PC-3 (cell line): ENCODE measurements at regions not wholly inside any gene's neighbourhood (a gene's known extent, or its start where the extent isn't known, plus 50 kb on each side); places are given as distances from the start of the nearest gene placed in this dataset.

Source experiments
- ATAC-seq: fragments of 200-7000 bp; cut with Tn5 transposase; 2 replicates; pipeline ENCODE4 v1.9.1; 2020; ENCODE audit warnings: mild to moderate bottlenecking, moderate library complexity
- BruUV-seq: library from RNA; stranded (reverse); fragments of 400-500 nt; replicated peaks from 2 replicates; lab custom pipeline; 2021; lab: Mats Ljungman, UMichigan
- CTCF ChIA-PET: fragments of 300-600 bp; sonication (Branson Sonifier 250); formaldehyde crosslinking; loops from one replicate; lab custom pipeline; 2022; ENCODE audit warnings: antibody characterized with exemption; lab: Charles Lee
- POLR2A ChIA-PET: fragments of 300-600 bp; sonication (Branson Sonifier 250); formaldehyde crosslinking; loops from one replicate; lab custom pipeline; 2022; ENCODE audit warnings: antibody characterized with exemption; ENCODE audit not compliant: unreplicated experiment; lab: Charles Lee
- DNase-seq: peaks from one replicate; pipeline ENCODE4 v3.0.0-alpha.2; 2015
- H2AFZ ChIP-seq: fragments of 300-600 bp; sonication (generic); 2 replicates; pipeline ENCODE4 v1.6.0; 2016; ENCODE audit warnings: antibody characterized with exemption, low read length
- H3F3A ChIP-seq: fragments of 300-600 bp; sonication (generic); one replicate; pipeline ENCODE4 v1.6.0; 2017; ENCODE audit warnings: antibody characterized with exemption, low read length, control low read depth, mild to moderate bottlenecking; ENCODE audit not compliant: unreplicated experiment
- H3K27ac ChIP-seq: fragments of 300-600 bp; sonication (generic); 2 replicates; pipeline ENCODE4 v1.5.1; 2016; ENCODE audit warnings: mild to moderate bottlenecking, low read length
- H3K27me3 ChIP-seq: fragments of 300-600 bp; sonication (generic); 2 replicates; pipeline ENCODE4 v1.6.1; 2016; ENCODE audit warnings: low read length, mixed read lengths
- H3K36me3 ChIP-seq: fragments of 300-600 bp; sonication (generic); 2 replicates; pipeline ENCODE4 v1.6.1; 2016; ENCODE audit warnings: low read depth, mixed run types, low read length, mixed read lengths
- H3K4me1 ChIP-seq: fragments of 300-600 bp; sonication (generic); 2 replicates; pipeline ENCODE4 v1.5.1; 2016; ENCODE audit warnings: low read length; ENCODE audit not compliant: insufficient read depth
- H3K4me2 ChIP-seq: fragments of 300-600 bp; sonication (generic); 2 replicates; pipeline ENCODE4 v1.6.0; 2016; ENCODE audit warnings: low read length
- H3K4me3 ChIP-seq: fragments of 300-600 bp; sonication (generic); 2 replicates; pipeline ENCODE4 v1.5.1; 2016; ENCODE audit warnings: mild to moderate bottlenecking, low read length, mixed read lengths
- H3K79me2 ChIP-seq: fragments of 300-600 bp; sonication (generic); 2 replicates; pipeline ENCODE4 v1.6.1; 2017; ENCODE audit warnings: low read length, mixed read lengths
- H3K9ac ChIP-seq: fragments of 300-600 bp; sonication (generic); 2 replicates; pipeline ENCODE4 v1.6.0; 2016; ENCODE audit warnings: mild to moderate bottlenecking, low read length
- H3K9me2 ChIP-seq: fragments of 300-600 bp; sonication (generic); replicated peaks from 2 replicates; pipeline ENCODE4 v1.6.1; 2016; ENCODE audit warnings: mixed run types, low read length, mixed read lengths
- H3K9me3 ChIP-seq: fragments of 300-600 bp; sonication (generic); 2 replicates; pipeline ENCODE4 v1.6.1; 2016; ENCODE audit warnings: low read length, mixed read lengths
- H4K20me1 ChIP-seq: fragments of 300-600 bp; sonication (generic); 2 replicates; pipeline ENCODE4 v1.6.1; 2016; ENCODE audit warnings: low read length, mixed read lengths
- CTCF ChIP-seq: fragments of 300-600 bp; sonication (generic); conservative IDR thresholded peaks from 2 replicates; pipeline ENCODE4 v1.5.1; 2017; ENCODE audit warnings: antibody characterized with exemption, low read depth, mild to moderate bottlenecking, low read length
- EZH2 ChIP-seq: fragments of 300-600 bp; sonication (generic); IDR thresholded peaks from one replicate; pipeline ENCODE4 v1.6.1; 2017; ENCODE audit warnings: antibody characterized with exemption, mild to moderate bottlenecking, low read length; ENCODE audit not compliant: unreplicated experiment
- EZH2phosphoT487 ChIP-seq: fragments of 300-600 bp; sonication (generic); IDR thresholded peaks from 2 replicates; pipeline ENCODE4 v1.6.1; 2018; ENCODE audit warnings: mild to moderate bottlenecking, antibody characterized with exemption, low read length, borderline replicate concordance
- intact Hi-C: fragments of 100-400 bp; cut with micrococcal nuclease; formaldehyde crosslinking; loops from 2 replicates; pipeline ENCODE4 v1.9.0; 2023

- ATAC-seq, result no peak
- intact Hi-C loops, result no loop called here
- Histone ChIP-seq H3K27ac (no peak overlapping the region), H3F3A (no peaks in the 10 kb centered on the region), H4K20me1 (no peaks in the 10 kb centered on the region), H3K36me3 (no peaks in the 10 kb centered on the region), H3K4me2 (no peak overlapping the region), H3K9me3 (no peaks in the 10 kb centered on the region), H3K4me3 (no peak overlapping the region), H3K9me2 (no peaks in the 10 kb centered on the region), H3K9ac (no peak overlapping the region), H3K79me2 (no peaks in the 10 kb centered on the region), H3K27me3 (peaks cover 11% of the 10 kb centered on the region; the same call in 1 of the 2 replicates), H2AFZ (no peak overlapping the region), H3K4me1 (no peaks in the 10 kb centered on the region)
- DNase-seq, result no peak
- ChIA-PET POLR2A (no interaction called here), CTCF (no interaction called here)
- no TSS peak for BruUV-seq
- TF ChIP-seq EZH2phosphoT487, result no peak
- no peak for TF ChIP-seq EZH2
These were observed 108.7 kb upstream of the DPP6 start for GRCh38 chr7:153943457-153943856.

DNA sequence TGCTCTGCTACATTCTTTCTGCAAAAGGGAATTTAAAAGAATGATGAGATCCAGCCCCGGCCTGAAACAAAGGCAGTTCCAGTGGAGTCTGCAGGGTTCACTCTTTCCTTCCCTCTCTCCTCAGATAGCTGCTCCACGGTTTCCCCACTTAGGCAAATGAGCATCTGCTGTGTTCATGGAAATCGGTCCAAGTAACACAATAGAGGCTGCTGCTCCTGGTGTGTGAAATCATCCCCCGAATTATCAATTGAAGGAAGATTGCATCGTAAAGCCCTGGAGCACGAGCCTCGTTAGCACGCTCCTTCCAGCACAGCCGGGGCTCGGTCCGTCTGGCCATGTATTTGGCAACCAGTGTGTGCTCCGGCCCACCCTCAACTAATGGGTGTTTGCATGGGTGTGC lies 108.3 kb upstream of the DPP6 start:
- Histone ChIP-seq H3K4me3 (no peak overlapping the region), H3K9me3 (no peaks in the 10 kb centered on the region), H3F3A (no peaks in the 10 kb centered on the region), H3K79me2 (no peaks in the 10 kb centered on the region), H3K27ac (no peak overlapping the region), H2AFZ (no peak overlapping the region), H3K36me3 (no peaks in the 10 kb centered on the region), H3K4me2 (no peak overlapping the region), H4K20me1 (no peaks in the 10 kb centered on the region), H3K9ac (no peak overlapping the region), H3K9me2 (no peaks in the 10 kb centered on the region), H3K27me3 (peaks cover 11% of the 10 kb centered on the region; the same call in 1 of the 2 replicates), H3K4me1 (no peaks in the 10 kb centered on the region)
- TF ChIP-seq EZH2phosphoT487, result no peak
- no peak for TF ChIP-seq CTCF
- no peak for TF ChIP-seq EZH2
- no TSS peak for BruUV-seq
- ChIA-PET CTCF (no interaction called here), POLR2A (no interaction called here)
- intact Hi-C loops, result no loop called here
- ATAC-seq (no peak), DNase-seq (no peak)

DNA sequence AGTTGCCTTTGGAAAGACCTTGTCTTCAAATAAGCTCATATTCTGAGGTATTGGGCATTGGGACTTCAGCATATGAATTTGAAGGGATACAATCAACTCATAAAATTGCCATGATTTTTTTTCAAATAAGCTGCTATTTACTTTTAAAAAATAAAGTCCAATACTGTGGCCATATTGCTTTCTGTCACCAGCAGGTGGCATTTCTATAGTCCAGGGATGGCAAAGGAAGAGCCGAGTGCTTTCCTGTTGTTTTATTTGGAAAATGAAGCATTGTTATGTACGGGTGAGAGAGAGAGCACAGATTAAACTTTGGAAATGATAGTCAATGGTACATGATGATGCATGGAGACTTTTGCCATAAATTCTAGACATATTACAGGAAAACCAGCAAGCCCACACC lies 104.1 kb upstream of the DPP6 start:
- H3K79me2 ChIP-seq, result no peaks in the 10 kb centered on the region
- ChIA-PET POLR2A (no interaction called here), CTCF (no interaction called here)
- TF ChIP-seq CTCF, result 0 out of 2 replicates have a peak, but pooled peaks have one; percentile 26
- no peak for TF ChIP-seq EZH2
- intact Hi-C loops, result no loop called here
- peaks cover 11% of the 10 kb centered on the region; the same call in 1 of the 2 replicates for H3K27me3 ChIP-seq
- H3K4me1 ChIP-seq, result no peaks in the 10 kb centered on the region
- no peaks in the 10 kb centered on the region for H3K9me2 ChIP-seq
- H3K27ac ChIP-seq, result no peak overlapping the region
- no peaks in the 10 kb centered on the region for H3K9me3 ChIP-seq
- no peaks in the 10 kb centered on the region for H3F3A ChIP-seq
- no peak overlapping the region for H2AFZ ChIP-seq
- BruUV-seq, result no TSS peak
- no peak for DNase-seq
- no peak overlapping the region for H3K9ac ChIP-seq
- H3K36me3 ChIP-seq, result no peaks in the 10 kb centered on the region
- no peak for ATAC-seq
- no peak overlapping the region for H3K4me3 ChIP-seq
- H4K20me1 ChIP-seq, result no peaks in the 10 kb centered on the region
- H3K4me2 ChIP-seq, result no peak overlapping the region
